ENCODE measurements at regions not wholly inside any gene's neighbourhood (a gene's known extent, or its start where the extent isn't known, plus 50 kb on each side); places are given as distances from the start of the nearest gene placed in this dataset.
A peak's percentile ranks its signal among the peaks of the same experiment; 100 is the strongest.

GRCh38 chr18:72692086-72692485, 147.9 kb upstream of the CBLN2 start:
- peak overlapping the region; percentile 23; the same call in 1 of the 2 replicates for H3K27ac ChIP-seq
- no peak for TF ChIP-seq ZFX (IDR thresholded peaks at IDR 0.05)
- no peak for TF ChIP-seq CTCF (conservative IDR thresholded peaks at IDR 0.05)

- TF ChIP-seq ZFX (IDR thresholded peaks at IDR 0.05) (no peak), CTCF (conservative IDR thresholded peaks at IDR 0.05) (no peak)
- peak overlapping the region; percentile 77 for H3K27ac ChIP-seq
Measured at GRCh38 chr18:72687736-72688135, 143.6 kb upstream of the CBLN2 start.

- no peak for TF ChIP-seq CTCF (conservative IDR thresholded peaks at IDR 0.05)
- TF ChIP-seq ZFX (IDR thresholded peaks at IDR 0.05): no peak
- no peak overlapping the region for H3K27ac ChIP-seq
Measured at GRCh38 chr18:72675394-72675793, 131.3 kb upstream of the CBLN2 start.

- no peak for TF ChIP-seq CTCF (conservative IDR thresholded peaks at IDR 0.05)
- no peak for TF ChIP-seq ZFX (IDR thresholded peaks at IDR 0.05)
- H3K27ac ChIP-seq: no peak overlapping the region; the same call in 1 of the 2 replicates
Measured at GRCh38 chr18:72674710-72675109, 130.6 kb upstream of the CBLN2 start.

- no peak overlapping the region for H3K27ac ChIP-seq
- no peak for TF ChIP-seq CTCF (conservative IDR thresholded peaks at IDR 0.05)
- TF ChIP-seq ZFX (IDR thresholded peaks at IDR 0.05): no peak
Measured at GRCh38 chr18:72673242-72673641, 129.1 kb upstream of the CBLN2 start.

GRCh38 chr18:72672364-72673184, 128.4 kb upstream of the CBLN2 start:
- TF ChIP-seq ZFX (IDR thresholded peaks at IDR 0.05) (no peak), CTCF (conservative IDR thresholded peaks at IDR 0.05) (peak; percentile 84)
- no peak overlapping the region for H3K27ac ChIP-seq

GRCh38 chr18:72667932-72668331, 123.8 kb upstream of the CBLN2 start:
- no peak for TF ChIP-seq CTCF (conservative IDR thresholded peaks at IDR 0.05)
- TF ChIP-seq ZFX (IDR thresholded peaks at IDR 0.05): no peak
- H3K27ac ChIP-seq: no peak overlapping the region

Measured in C4-2B (cell line).